HCT116 (cell line): ENCODE measurements at regions not wholly inside any gene's neighbourhood (a gene's known extent, or its start where the extent isn't known, plus 50 kb on each side); places are given as distances from the start of the nearest gene placed in this dataset.

Experiments
- ATAC-seq: fragments of 200-7000 bp; cut with Tn5 transposase; 2 replicates; pipeline ENCODE4 v1.9.1; 2020; ENCODE audit warnings: mild to moderate bottlenecking, moderate library complexity
- BruUV-seq: library from RNA; stranded (reverse); fragments of 400-500 nt; replicated peaks from 2 replicates; lab custom pipeline; 2021; lab: Mats Ljungman, UMichigan
- CTCF ChIA-PET: fragments of 300-600 bp; sonication (Branson Sonifier 250); formaldehyde crosslinking; loops from one replicate; lab custom pipeline; 2021; ENCODE audit warnings: antibody characterized with exemption; lab: Charles Lee
- POLR2A ChIA-PET: fragments of 300-600, 350-600 bp; sonication (Branson Sonifier 250); formaldehyde crosslinking; loops from one replicate; lab custom pipeline; 2021; ENCODE audit warnings: antibody characterized with exemption; lab: Charles Lee
- RAD21 ChIA-PET, 2 experiments: fragments of 300-600 bp; sonication (Branson Sonifier 250); formaldehyde crosslinking; loops; one replicate each; lab custom pipeline; 2023; ENCODE audit warnings: low total read pairs in 2 of 2; ENCODE audit not compliant: uncharacterized antibody in 2 of 2, unreplicated experiment in 2 of 2, low non-redundant PET in 1 of 2; lab: Charles Lee
- DNase-seq: peaks from one replicate; pipeline ENCODE4 v3.0.0-alpha.2; 2010; ENCODE audit warnings: low read depth, low spot score
- H2AFZ ChIP-seq: fragments of 200-600 bp; shearing (Covaris generic), sonication (generic); 2 replicates; pipeline ENCODE4 v1.6.1; 2017; ENCODE audit warnings: low read depth, mixed run types, mixed read lengths, antibody characterized with exemption, low read length; ENCODE audit not compliant: poor library complexity, severe bottlenecking
- H3K27ac ChIP-seq: 2 replicates; pipeline ENCODE4 v1.5.1; 2012; ENCODE audit warnings: low read depth, low read length
- H3K27me3 ChIP-seq: fragments of 200-600 bp; sonication (generic); 2 replicates; pipeline ENCODE4 v1.6.1; 2016; ENCODE audit warnings: mixed run types, low read length, mixed read lengths; ENCODE audit not compliant: insufficient read depth
- H3K36me3 ChIP-seq, 2 experiments: fragments of 200-500 bp in 1 of 2; fragments of 200-600 bp in 1 of 2; sonication (Bioruptor generic) in 1 of 2; sonication (generic) in 1 of 2; 2 replicates each; pipeline versions ENCODE4 v1.5.1 to v1.6.1; 2014 to 2016; ENCODE audit warnings: low read length in 2 of 2, inconsistent platforms in 1 of 2, mixed read lengths in 1 of 2, mixed run types in 1 of 2; ENCODE audit not compliant: insufficient read depth in 2 of 2, control insufficient read depth in 1 of 2
- H3K4me1 ChIP-seq, 2 experiments: fragments of 200-600 bp in 1 of 2; sonication (generic) in 1 of 2; 2 replicates each; pipeline versions ENCODE4 v1.5.1 to v1.6.1; 2012 to 2017; ENCODE audit warnings: low read length in 2 of 2, inconsistent platforms in 1 of 2, mild to moderate bottlenecking in 1 of 2, mixed read lengths in 1 of 2, mixed run types in 1 of 2, moderate library complexity in 1 of 2; ENCODE audit not compliant: insufficient read depth in 2 of 2, control insufficient read depth in 1 of 2
- H3K4me2 ChIP-seq: fragments of 200-600 bp; sonication (generic); 2 replicates; pipeline ENCODE4 v1.6.1; 2017; ENCODE audit warnings: mixed run types, low read length, mixed read lengths
- H3K4me3 ChIP-seq, 2 experiments: fragments of 200-600 bp in 1 of 2; sonication (generic) in 1 of 2; replicated peaks in 1 of 2; 2 replicates each; pipeline ENCODE4 v1.5.1; 2011 to 2016; ENCODE audit warnings: low read length in 2 of 2, control low read depth in 1 of 2, low read depth in 1 of 2, mild to moderate bottlenecking in 1 of 2, mixed read lengths in 1 of 2, mixed run types in 1 of 2
- H3K79me2 ChIP-seq: fragments of 200-600 bp; sonication (generic); 2 replicates; pipeline ENCODE4 v1.6.1; 2017; ENCODE audit warnings: mild to moderate bottlenecking, mixed run types, low read length, moderate library complexity, mixed read lengths; ENCODE audit not compliant: insufficient read depth
- H3K9ac ChIP-seq: fragments of 200-600 bp; sonication (generic); 2 replicates; pipeline ENCODE4 v1.6.1; 2016; ENCODE audit warnings: low read length, mixed read lengths
- H3K9me2 ChIP-seq: fragments of 200-600 bp; sonication (generic), shearing (Covaris generic); 2 replicates; pipeline ENCODE4 v1.6.1; 2017; ENCODE audit warnings: mixed run types, mild to moderate bottlenecking, moderate library complexity; ENCODE audit not compliant: insufficient read depth
- H3K9me3 ChIP-seq, 2 experiments: fragments of 200-500 bp in 1 of 2; fragments of 200-600 bp in 1 of 2; sonication (Bioruptor generic) in 1 of 2; sonication (generic) in 1 of 2; 2 replicates each; pipeline ENCODE4 v1.6.1; 2014 to 2017; ENCODE audit warnings: low read length in 2 of 2, mixed read lengths in 2 of 2, inconsistent platforms in 1 of 2, low read depth in 1 of 2, mild to moderate bottlenecking in 1 of 2, mixed run types in 1 of 2, moderate library complexity in 1 of 2; ENCODE audit not compliant: control insufficient read depth in 1 of 2, insufficient read depth in 1 of 2
- H4K20me1 ChIP-seq: fragments of 200-600 bp; sonication (generic), shearing (Covaris generic); 2 replicates; pipeline ENCODE4 v1.6.1; 2017; ENCODE audit warnings: mixed run types, mild to moderate bottlenecking, moderate library complexity; ENCODE audit not compliant: insufficient read depth
- CBX3 ChIP-seq: IDR thresholded peaks from 2 replicates; pipeline ENCODE4 v1.6.1; 2012; ENCODE audit warnings: low read depth
- FOSL1 ChIP-seq: IDR thresholded peaks from 2 replicates; pipeline ENCODE4 v1.6.1; 2012; ENCODE audit warnings: low read depth
- POLR2A ChIP-seq: IDR thresholded peaks from 2 replicates; pipeline ENCODE4 v1.7.0; 2011; ENCODE audit warnings: borderline replicate concordance; ENCODE audit not compliant: insufficient read depth, insufficient read length; ENCODE audit errors: extremely low read depth
- POLR2AphosphoS5 ChIP-seq: IDR thresholded peaks from 2 replicates; pipeline ENCODE4 v1.6.1; 2011; ENCODE audit warnings: mild to moderate bottlenecking, low read depth, low read length, moderate library complexity
- REST ChIP-seq: IDR thresholded peaks from 2 replicates; pipeline ENCODE4 v1.6.1; 2012; ENCODE audit warnings: low read depth
- SP1 ChIP-seq: IDR thresholded peaks from 2 replicates; pipeline ENCODE4 v1.6.1; 2012; ENCODE audit warnings: low read depth
- SRF ChIP-seq: IDR thresholded peaks from 2 replicates; pipeline ENCODE4 v1.6.1; 2012; ENCODE audit warnings: low read depth
- intact Hi-C: fragments of 100-400 bp; cut with micrococcal nuclease; formaldehyde crosslinking; loops from 2 replicates; pipeline ENCODE4 v1.10.0; 2022

GRCh38 chr11:76263166-76263565, 56.9 kb upstream of the WNT11 start:
- TF ChIP-seq POLR2AphosphoS5 (no peak), POLR2A (no peak), FOSL1 (no peak), REST (no peak), CBX3 (no peak), SP1 (no peak), SRF (no peak)
- TF ChIP-seq, all 23 proteins: peak for 0

More at GRCh38 chr11:76263166-76263565, 56.9 kb upstream of the WNT11 start:
- intact Hi-C loops: no loop called here
- POLR2A ChIA-PET: no interaction called here
- CTCF ChIA-PET: no interaction called here
- no peak overlapping the region for H3K4me3 ChIP-seq
- peaks cover 0 to 12% of the 10 kb centered on the region in 2 experiments; a peak in 2 of 4 replicates for H3K4me1 ChIP-seq
- no peaks in the 10 kb centered on the region for H3K9me3 ChIP-seq
- no peaks in the 10 kb centered on the region for H4K20me1 ChIP-seq
- ATAC-seq (no peak), DNase-seq (no peak)
- H3K27me3 ChIP-seq: peaks cover 5% of the 10 kb centered on the region; the same call in 1 of the 2 replicates
- H3K9ac ChIP-seq: no peak overlapping the region
- H3K9me2 ChIP-seq: no peaks in the 10 kb centered on the region
- no peaks in the 10 kb centered on the region for H3K36me3 ChIP-seq
- H3K27ac ChIP-seq: no peak overlapping the region
- no TSS peak for BruUV-seq
- H3K4me2 ChIP-seq: no peak overlapping the region
- RAD21 ChIA-PET: no interaction called here
- no peak overlapping the region for H2AFZ ChIP-seq
- no peaks in the 10 kb centered on the region for H3K79me2 ChIP-seq
